Lung (tissue), 11 donors: ENCODE measurements at regions not wholly inside any gene's neighbourhood (a gene's known extent, or its start where the extent isn't known, plus 50 kb on each side); places are given as distances from the start of the nearest gene placed in this dataset.
"Not testable (repeated sequence)": the region's sequence is repeated elsewhere in the genome, so short reads cannot be mapped to it uniquely, and the experiment has no call there.

ENCODE experiments used
- ATAC-seq: fragments of 200-7000 bp; cut with Tn5 transposase; one replicate; pipeline ENCODE4 v1.9.1; 2020; ENCODE audit warnings: moderate number of reproducible peaks; ENCODE audit not compliant: insufficient read depth, low FRiP score
- DNase-seq, 3 donors: peaks; one replicate each; pipeline ENCODE4 v3.0.0-alpha.2; 2013 to 2017
- H3K27ac ChIP-seq, 2 donors: one replicate each; pipeline ENCODE4 v1.5.1; 2013; ENCODE audit warnings: mild to moderate bottlenecking in 2 of 2, moderate library complexity in 2 of 2, control low read depth in 1 of 2, inconsistent platforms in 1 of 2, low read depth in 1 of 2, low read length in 1 of 2
- H3K27me3 ChIP-seq, 3 donors: one replicate each; pipeline ENCODE4 v1.5.1; 2013; ENCODE audit warnings: low read length in 2 of 3; ENCODE audit not compliant: control insufficient read depth in 3 of 3, insufficient read depth in 3 of 3
- H3K36me3 ChIP-seq, 4 donors: one replicate each; pipeline ENCODE4 v1.5.1; 2013; ENCODE audit warnings: low read length in 4 of 4, mild to moderate bottlenecking in 1 of 4, moderate library complexity in 1 of 4; ENCODE audit not compliant: control insufficient read depth in 4 of 4, insufficient read depth in 4 of 4
- H3K4me1 ChIP-seq, 5 donors: one replicate each; pipeline ENCODE4 v1.5.1; 2013; ENCODE audit warnings: low read length in 5 of 5, mild to moderate bottlenecking in 2 of 5, moderate library complexity in 1 of 5; ENCODE audit not compliant: control insufficient read depth in 5 of 5, insufficient read depth in 5 of 5
- H3K4me3 ChIP-seq: one replicate; pipeline ENCODE4 v1.5.1; 2013; ENCODE audit warnings: mild to moderate bottlenecking, control low read depth, moderate library complexity
- H3K9ac ChIP-seq, 2 donors: one replicate each; pipeline ENCODE4 v1.5.1; 2013; ENCODE audit warnings: low read length in 2 of 2, control low read depth in 1 of 2; ENCODE audit not compliant: insufficient read depth in 1 of 2
- H3K9me3 ChIP-seq, 4 donors: one replicate each; pipeline ENCODE4 v1.5.1; 2013; ENCODE audit warnings: low read length in 3 of 4, mild to moderate bottlenecking in 1 of 4, moderate library complexity in 1 of 4; ENCODE audit not compliant: control insufficient read depth in 4 of 4, insufficient read depth in 3 of 4
- CTCF ChIP-seq: IDR thresholded peaks from 2 replicates; pipeline ENCODE4 v1.5.1; 2012; ENCODE audit warnings: mild to moderate bottlenecking; ENCODE audit errors: control extremely low read depth, extremely low read depth
- WGBS, 2 donors: extraction: QIAGEN DNeasy Blood & Tissue Kit; methylation state at CpG; one replicate each; pipeline ENCODE4 v1.1.7; 2013; 5-methylcytosine and 5-hydroxymethylcytosine counted together
- donor health status: control.
- donor health status: control.
- donor health status: Bipolar disorder and iron deficiency.
- donor health status: healthy.
- donor health status: DM: yes; HTN: yes; CAD: no.

- ATAC-seq (no peak), DNase-seq (no peak)
- Histone ChIP-seq H3K4me1 (peaks cover 0 to 4% (median 0%) of the 10 kb centered on the region in 5 donors), H3K4me3 (no peak overlapping the region), H3K9me3 (peaks cover 0 to 3% (median 0%) of the 10 kb centered on the region in 4 donors), H3K9ac (no peak overlapping the region), H3K27me3 (no peaks in the 10 kb centered on the region), H3K27ac (no peak overlapping the region), H3K36me3 (no peaks in the 10 kb centered on the region)
- WGBS, 2 donors, result 89 to 91% methylated on average over 10 of the region's 10 CpGs
- TF ChIP-seq CTCF, result no peak
These were observed 204.6 kb upstream of the TSC22D1 start for GRCh38 chr13:44780591-44781280.

- Histone ChIP-seq H3K9me3 (peaks cover 0 to 3% (median 0%) of the 10 kb centered on the region in 4 donors), H3K4me3 (no peak overlapping the region), H3K4me1 (no peaks in the 10 kb centered on the region), H3K27me3 (no peaks in the 10 kb centered on the region), H3K27ac (no peak overlapping the region), H3K36me3 (no peaks in the 10 kb centered on the region), H3K9ac (no peak overlapping the region)
- WGBS, 2 donors, result 66 to 70% methylated on average over 9 of the region's 9 CpGs
- no peak for ATAC-seq
- no peak for DNase-seq
- no peak for TF ChIP-seq CTCF
These were observed 202.8 kb upstream of the TSC22D1 start for GRCh38 chr13:44778761-44779484.

- H3K4me3 ChIP-seq, H3K27ac ChIP-seq, H3K9me3 ChIP-seq, H3K36me3 ChIP-seq, H3K4me1 ChIP-seq, ATAC-seq, H3K9ac ChIP-seq, H3K27me3 ChIP-seq, DNase-seq: not testable (repeated sequence)
- WGBS, 2 donors, result 92 to 94% methylated on average over 3 of the region's 3 CpGs
These were observed 199.2 kb upstream of the TSC22D1 start for GRCh38 chr13:44775290-44775689.

GRCh38 chr13:44770951-44771350 lies 194.8 kb upstream of the TSC22D1 start:
- Histone ChIP-seq H3K27ac (no peak overlapping the region), H3K36me3 (no peaks in the 10 kb centered on the region), H3K4me1 (no peaks in the 10 kb centered on the region), H3K27me3 (no peaks in the 10 kb centered on the region), H3K9me3 (no peaks in the 10 kb centered on the region), H3K9ac (no peak overlapping the region), H3K4me3 (no peak overlapping the region)
- 94 to 95% methylated on average over 5 of the region's 5 CpGs for WGBS, 2 donors
- no peak for TF ChIP-seq CTCF
- ATAC-seq (no peak), DNase-seq (no peak)
